ENCODE measurements at regions not wholly inside any gene's neighbourhood (a gene's known extent, or its start where the extent isn't known, plus 50 kb on each side); places are given as distances from the start of the nearest gene placed in this dataset.

- DNase-seq (ENCODE audit: low read depth in 2 of 2): no peak
Measured at GRCh38 chr11:115848611-115849010, 344.4 kb upstream of the CADM1 start.

- no peak for DNase-seq (ENCODE audit: low read depth in 2 of 2)
Measured at GRCh38 chr11:115848080-115848479, 343.9 kb upstream of the CADM1 start.

GRCh38 chr11:115845872-115846271 is 341.7 kb upstream of the CADM1 start:
- no peak for DNase-seq (ENCODE audit: low read depth in 2 of 2)

GRCh38 chr11:115843685-115844084 is 339.5 kb upstream of the CADM1 start:
- DNase-seq (ENCODE audit: low read depth in 2 of 2): no peak

DNA sequence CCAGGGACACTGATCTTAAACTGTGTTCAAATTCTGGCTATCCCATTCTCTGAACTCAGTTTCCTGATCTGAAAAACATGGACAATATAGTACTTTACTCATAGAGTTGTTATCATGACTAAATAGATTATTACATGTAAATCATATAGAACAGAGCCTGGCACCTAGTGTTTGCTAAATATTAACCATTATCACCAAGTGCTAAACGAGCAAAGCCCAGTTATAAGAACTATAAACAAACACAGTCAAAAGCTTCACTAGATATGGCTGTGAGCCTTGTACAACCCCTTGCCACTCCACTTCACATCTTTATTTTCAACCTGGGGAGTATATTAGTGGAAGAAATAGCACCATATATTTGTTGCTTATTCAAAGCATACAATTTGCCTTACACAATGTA is 338.9 kb upstream of the CADM1 start:
- no peak for DNase-seq (ENCODE audit: low read depth in 2 of 2)

DNA sequence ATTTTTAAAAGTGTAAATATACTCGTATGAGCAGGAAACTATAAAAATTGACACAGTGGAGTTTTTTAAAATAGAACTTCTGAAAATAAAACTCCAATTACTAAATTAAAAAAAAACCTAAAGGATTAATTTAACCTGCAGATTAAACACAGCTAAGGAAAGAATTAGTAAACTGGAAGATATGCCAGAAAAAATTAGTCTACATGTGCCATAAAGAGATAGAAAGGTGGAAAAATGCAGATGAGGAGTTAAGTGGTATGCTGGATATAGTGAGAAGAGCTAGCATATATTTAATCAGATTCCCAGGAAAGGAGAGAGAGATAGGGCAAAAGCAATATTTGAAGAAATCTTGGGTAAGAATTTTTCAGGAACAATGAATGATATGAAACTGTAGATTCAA is 315.8 kb upstream of the CADM1 start:
- DNase-seq (ENCODE audit: low read depth in 2 of 2): no peak

GRCh38 chr11:115819014-115819413 is 314.8 kb upstream of the CADM1 start:
- DNase-seq (ENCODE audit: low read depth in 2 of 2): no peak

GRCh38 chr11:115817844-115818468 is 313.7 kb upstream of the CADM1 start:
- no peak for DNase-seq (ENCODE audit: low read depth in 2 of 2)

GRCh38 chr11:115808351-115808940 is 304.2 kb upstream of the CADM1 start:
- DNase-seq (ENCODE audit: low read depth in 2 of 2): no peak

- no peak for DNase-seq (ENCODE audit: low read depth in 2 of 2)
Measured at GRCh38 chr11:115806056-115806455, 301.8 kb upstream of the CADM1 start.

GRCh38 chr11:115803073-115803740 is 299.0 kb upstream of the CADM1 start:
- DNase-seq (ENCODE audit: low read depth in 2 of 2): no peak

DNA sequence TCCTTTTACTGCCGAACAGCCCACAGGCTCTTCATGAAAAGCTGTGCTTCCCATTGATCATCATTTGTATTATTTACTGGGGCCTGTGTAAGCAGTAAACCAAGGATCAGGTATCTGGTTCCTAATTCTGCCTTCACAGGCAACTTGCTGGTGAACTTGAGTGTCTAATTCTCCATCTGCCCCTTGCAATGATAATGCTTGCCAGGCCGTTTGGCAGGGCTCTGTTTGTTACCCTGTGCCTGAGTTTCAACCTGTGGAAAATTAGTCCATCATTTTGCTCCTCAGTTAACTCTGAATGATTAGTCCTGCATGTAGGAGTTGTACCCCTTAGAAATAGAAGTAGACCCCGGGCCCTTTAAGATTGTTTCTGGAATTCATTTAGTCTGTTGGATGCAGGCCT is 298.4 kb upstream of the CADM1 start:
- no peak for DNase-seq (ENCODE audit: low read depth in 2 of 2)

DNA sequence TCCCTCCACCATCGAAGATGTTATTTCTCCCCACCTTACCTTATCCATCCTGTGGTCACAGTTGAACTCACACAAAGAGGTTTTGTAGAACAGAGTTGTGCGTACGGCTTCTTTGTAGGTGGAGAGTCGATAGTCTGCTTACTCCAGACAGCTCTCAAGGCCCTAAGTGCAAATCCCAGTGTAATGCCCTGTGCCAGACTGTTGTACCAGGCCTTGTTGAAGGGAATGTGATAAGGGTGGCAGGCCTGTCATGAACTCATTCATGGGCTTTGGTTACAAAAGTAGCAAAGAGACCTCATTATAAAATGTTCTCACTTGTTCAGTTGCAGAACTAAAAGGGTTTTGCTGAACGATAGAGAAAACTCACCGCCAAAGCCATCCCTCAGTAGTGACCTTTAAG is 288.7 kb upstream of the CADM1 start:
- no peak for DNase-seq (ENCODE audit: low read depth in 2 of 2)

DNA sequence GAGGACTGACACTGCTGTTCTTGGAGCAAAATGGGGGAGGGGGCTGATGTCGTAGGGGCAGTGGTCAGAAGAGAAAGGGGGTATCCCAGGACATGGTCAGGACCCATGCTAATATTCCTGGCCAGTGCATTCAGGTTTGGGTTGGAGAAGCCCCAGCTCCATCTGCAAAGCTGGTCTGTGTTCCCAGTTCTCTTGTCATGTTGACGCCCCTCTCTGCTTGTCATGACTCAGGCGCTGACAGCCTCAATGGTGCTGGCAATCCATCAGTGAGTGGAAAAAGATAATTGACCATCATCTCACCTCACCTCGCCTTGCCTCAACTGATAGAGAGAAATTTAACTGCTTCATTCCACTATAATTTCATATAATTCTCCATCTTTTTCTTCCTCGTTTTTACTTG is 283.1 kb upstream of the CADM1 start:
- DNase-seq (ENCODE audit: low read depth in 2 of 2): no peak

DNA sequence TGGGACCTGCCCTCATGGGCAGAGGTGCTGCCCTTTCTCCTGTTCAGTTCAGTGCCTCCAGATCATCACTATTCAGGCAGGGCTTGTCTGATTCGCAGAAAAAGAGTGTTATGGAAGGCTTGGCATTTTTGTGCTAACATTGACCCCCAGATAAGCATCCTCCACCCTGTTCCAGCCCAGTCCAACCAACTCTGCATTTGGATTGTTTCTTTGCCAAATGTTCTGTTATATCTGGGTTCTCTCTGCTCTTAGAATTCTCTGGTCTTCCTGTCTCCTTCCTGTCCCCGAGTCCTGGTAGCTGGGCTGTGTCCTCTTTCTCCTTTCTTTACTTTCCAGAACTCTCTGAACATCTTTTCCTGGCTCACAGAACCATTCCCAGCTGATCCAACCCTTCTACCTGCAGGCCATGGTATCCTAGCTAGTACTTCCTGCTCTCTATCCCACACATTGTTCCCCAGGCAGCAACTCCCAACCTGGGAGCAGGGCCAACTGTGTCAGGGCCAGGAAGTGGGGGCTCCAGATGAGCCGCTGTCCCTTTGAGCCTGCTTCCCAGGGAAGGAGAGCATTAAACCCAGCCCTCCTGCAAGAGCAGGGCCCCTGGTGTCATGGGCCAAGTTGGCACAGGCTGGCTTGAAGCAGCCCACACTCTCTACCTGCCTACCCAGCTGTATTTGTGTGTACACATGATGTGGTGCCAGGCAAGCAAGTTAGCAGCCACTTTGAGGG is 280.7 kb upstream of the CADM1 start:
- no peak for DNase-seq (ENCODE audit: low read depth in 2 of 2)

DNA sequence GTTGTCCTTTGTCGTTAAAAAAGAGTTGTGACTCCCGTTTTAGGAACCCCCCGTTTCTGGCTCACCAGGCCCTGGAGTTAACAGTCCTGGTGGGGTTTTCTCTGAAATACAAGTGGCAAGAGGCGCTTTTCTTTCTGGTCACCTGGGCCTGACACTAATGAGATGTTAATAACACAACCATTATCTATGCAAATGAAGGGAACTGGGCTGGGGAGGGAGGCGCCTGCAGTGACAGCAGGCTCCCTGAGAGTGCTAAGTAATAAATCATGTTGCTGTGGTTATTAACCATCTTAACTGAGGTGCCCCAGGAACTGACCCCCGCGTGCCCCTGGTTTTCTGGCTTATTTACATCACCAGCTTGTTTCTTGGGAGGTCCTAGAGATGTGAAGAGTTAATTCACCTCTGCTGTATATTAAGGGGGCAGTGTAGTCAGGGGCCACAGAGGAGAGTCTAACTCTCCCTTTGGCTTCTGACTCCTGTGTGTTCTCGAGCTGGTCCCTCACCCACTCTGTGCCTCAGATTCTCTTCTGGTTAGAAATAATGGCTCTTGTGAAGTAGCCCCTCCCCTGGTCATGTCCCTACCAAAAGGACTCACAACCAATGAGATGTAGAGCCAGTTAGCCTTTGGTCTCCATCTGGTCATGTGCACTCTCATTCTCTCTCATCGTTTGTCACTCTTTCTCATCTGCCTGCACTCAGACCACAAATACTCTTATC is 276.6 kb upstream of the CADM1 start:
- DNase-seq (ENCODE audit: low read depth in 2 of 2): no peak

- no peak for DNase-seq (ENCODE audit: low read depth in 2 of 2)
Measured at GRCh38 chr11:115778928-115779650, 274.9 kb upstream of the CADM1 start.

DNA sequence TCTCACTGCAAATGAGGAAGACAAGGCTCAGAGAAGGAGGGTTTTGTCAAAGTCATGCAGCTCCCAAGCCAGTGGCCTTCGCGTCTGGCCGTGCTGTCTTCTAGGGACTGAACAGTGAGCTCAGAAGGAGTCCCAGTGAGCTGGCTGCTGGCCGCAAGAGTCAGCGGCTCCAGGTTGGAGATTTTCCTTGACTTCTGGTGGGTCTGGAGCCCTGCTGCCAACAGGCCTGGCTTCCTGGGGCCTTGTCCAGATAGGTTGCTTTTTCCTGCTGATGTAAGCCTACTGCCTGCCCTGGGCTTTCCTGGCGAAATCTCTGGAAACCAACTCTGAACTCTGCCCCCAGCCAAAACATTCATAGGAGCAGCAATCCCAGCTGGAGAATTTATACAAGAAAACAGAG is 272.7 kb upstream of the CADM1 start:
- DNase-seq (ENCODE audit: low read depth in 2 of 2): no peak

DNA sequence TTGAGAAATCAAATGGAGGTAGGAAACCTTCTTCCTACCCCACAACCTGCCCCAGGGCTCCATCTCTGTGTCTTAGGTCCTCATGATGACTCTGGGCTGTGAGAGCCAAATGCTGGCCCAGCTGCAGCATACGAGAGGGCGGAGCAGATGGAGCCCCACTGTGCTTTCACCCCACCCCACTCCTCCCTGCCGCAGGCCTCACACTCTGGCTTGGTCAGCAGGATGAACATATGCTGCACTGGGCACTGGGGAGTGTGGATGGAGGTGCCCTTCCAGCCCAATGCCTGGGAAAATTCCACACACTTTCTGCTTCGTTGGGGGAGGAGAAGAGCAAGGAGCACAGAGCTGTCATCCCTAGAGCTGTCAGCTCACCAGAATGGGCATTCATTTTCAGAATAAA is 271.6 kb upstream of the CADM1 start:
- no peak for DNase-seq (ENCODE audit: low read depth in 2 of 2)

- no peak for DNase-seq (ENCODE audit: low read depth in 2 of 2)
Measured at GRCh38 chr11:115774756-115775155, 270.5 kb upstream of the CADM1 start.

- no peak for DNase-seq (ENCODE audit: low read depth in 2 of 2)
Measured at GRCh38 chr11:115769891-115770290, 265.7 kb upstream of the CADM1 start.
